Lower leg skin (tissue), 3 donors: ENCODE measurements at regions not wholly inside any gene's neighbourhood (a gene's known extent, or its start where the extent isn't known, plus 50 kb on each side); places are given as distances from the start of the nearest gene placed in this dataset.

Experiments used
- POLR2A ChIP-seq, 2 donors: fragments of 450-650 bp; IDR thresholded peaks; one replicate each; pipeline ENCODE4 v1.6.1; 2016 to 2017; ENCODE audit warnings: antibody characterized with exemption in 2 of 2, mild to moderate bottlenecking in 1 of 2, moderate library complexity in 1 of 2
- TF ChIP-seq, protein P1 (sequence below), 3 donors: fragments of 450-650 bp; IDR thresholded peaks; one replicate each; pipeline ENCODE4 v1.5.1; 2016; ENCODE audit warnings: antibody characterized with exemption in 3 of 3, mild to moderate bottlenecking in 3 of 3, moderate library complexity in 2 of 3

DNA sequence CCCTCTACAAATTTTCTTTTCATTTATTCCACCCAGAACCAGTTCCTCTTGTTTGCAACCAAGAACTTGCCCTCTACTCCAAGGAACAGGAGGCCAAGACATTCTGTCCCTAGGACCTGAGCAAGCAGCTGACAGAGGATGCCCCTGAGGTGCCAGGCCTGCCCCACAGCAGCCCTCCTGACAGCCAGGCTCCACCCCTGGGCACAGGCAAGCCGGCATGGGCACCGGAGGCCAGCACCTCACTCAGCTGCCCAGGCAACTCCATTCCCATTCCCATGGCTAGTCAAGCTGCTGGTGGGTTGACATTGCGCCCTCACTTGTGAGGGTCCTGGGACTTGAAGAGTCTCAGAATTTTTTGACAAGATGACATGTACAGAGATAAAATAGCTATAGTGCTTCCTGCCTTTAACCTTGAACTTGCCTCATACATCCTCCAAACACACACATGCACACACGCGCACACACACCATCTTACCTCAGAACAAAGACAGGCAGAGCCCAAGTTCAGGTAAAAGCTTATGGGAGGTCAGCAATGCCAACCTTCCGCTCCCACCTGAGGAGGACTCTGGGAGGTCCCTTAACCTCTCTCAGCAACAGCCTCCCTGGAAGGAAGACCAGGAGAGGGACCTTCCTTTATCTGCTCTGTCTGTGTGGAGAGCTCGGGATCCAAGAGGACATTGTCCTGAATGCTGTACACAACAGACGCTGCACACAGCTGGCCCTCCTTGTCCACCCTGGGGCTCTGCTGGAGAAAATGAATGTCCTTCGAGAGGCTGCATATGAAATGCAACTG lies 620.9 kb upstream of the CADM1 start:
- TF ChIP-seq, protein P1, sequence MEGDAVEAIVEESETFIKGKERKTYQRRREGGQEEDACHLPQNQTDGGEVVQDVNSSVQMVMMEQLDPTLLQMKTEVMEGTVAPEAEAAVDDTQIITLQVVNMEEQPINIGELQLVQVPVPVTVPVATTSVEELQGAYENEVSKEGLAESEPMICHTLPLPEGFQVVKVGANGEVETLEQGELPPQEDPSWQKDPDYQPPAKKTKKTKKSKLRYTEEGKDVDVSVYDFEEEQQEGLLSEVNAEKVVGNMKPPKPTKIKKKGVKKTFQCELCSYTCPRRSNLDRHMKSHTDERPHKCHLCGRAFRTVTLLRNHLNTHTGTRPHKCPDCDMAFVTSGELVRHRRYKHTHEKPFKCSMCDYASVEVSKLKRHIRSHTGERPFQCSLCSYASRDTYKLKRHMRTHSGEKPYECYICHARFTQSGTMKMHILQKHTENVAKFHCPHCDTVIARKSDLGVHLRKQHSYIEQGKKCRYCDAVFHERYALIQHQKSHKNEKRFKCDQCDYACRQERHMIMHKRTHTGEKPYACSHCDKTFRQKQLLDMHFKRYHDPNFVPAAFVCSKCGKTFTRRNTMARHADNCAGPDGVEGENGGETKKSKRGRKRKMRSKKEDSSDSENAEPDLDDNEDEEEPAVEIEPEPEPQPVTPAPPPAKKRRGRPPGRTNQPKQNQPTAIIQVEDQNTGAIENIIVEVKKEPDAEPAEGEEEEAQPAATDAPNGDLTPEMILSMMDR (IDR thresholded peaks at IDR 0.05): no peak
- TF ChIP-seq POLR2A (IDR thresholded peaks at IDR 0.05): no peak
